ENCODE measurements at regions not wholly inside any gene's neighbourhood (a gene's known extent, or its start where the extent isn't known, plus 50 kb on each side); places are given as distances from the start of the nearest gene placed in this dataset.

DNA sequence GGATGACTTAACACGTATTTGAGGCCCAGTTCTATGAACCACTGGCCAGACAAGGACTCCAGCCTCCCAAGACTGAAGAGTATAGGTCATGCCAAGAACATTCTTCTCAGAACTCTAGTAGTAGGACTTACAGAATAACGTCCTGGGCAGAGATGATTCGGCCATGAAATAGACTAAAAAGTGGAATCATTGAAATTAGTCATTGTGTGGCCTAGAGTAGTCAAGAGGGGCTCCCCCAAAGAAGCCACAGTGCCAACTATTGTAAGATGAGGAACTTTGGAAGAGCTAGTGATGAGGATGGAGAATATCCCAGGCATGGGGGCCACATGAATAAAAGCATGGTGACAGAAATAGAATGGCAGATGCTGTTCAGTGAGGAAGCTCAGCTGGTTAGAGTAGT lies 101.1 kb downstream of the TRIB2 start:
- in situ Hi-C loops (cut with HindIII; ENCODE audit: low pct_unique_long_range_greater_than_20kb, low sequenced_read_pairs), result no loop called here
- no peak for DNase-seq (ENCODE audit: low read depth in 1 of 2, low spot score in 1 of 2)
- TF ChIP-seq JUND (IDR thresholded peaks at IDR 0.05; ENCODE audit: low read depth), result no peak

DNA sequence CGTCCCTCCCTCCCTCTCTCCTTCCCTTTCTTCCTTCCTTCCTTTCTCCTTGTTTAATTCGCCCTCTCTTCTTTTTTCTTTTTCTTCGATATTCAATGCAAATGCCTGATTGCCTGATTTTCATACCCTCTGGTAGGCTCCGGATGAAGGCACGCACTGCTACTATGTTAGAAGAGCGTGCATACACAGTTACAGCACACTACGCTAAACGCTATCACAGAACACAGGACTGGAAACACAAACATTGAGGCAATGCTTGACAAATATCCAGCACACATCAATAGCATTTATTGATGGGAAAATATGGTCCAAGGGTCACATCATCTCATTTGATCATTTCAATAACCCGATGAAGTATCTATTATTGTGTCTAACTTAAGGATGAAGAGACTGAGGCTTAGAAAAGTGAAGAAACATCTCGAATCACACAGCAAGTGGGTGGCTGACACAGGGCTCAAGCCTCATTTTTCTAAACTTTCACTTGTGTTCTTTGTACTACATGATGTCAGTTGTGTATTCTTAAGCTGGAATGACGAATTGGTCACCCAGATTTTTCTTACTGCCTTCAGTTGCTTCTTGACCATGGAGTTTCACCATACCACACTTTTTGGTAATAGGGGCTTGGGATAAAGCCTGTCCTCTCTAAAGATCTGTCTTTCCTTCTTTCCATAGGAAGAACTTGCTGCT lies 101.8 kb downstream of the TRIB2 start:
- no peak for DNase-seq (ENCODE audit: low read depth in 1 of 2, low spot score in 1 of 2)
- TF ChIP-seq JUND (IDR thresholded peaks at IDR 0.05; ENCODE audit: low read depth), result no peak
- in situ Hi-C loops (cut with HindIII; ENCODE audit: low pct_unique_long_range_greater_than_20kb, low sequenced_read_pairs), result no loop called here

GRCh38 chr2:12819103-12819475 lies 102.4 kb downstream of the TRIB2 start:
- TF ChIP-seq JUND (IDR thresholded peaks at IDR 0.05; ENCODE audit: low read depth), result no peak
- in situ Hi-C loops (cut with HindIII; ENCODE audit: low pct_unique_long_range_greater_than_20kb, low sequenced_read_pairs), result no loop called here
- DNase-seq (ENCODE audit: low read depth in 1 of 2, low spot score in 1 of 2), result no peak

GRCh38 chr2:12819721-12820120 lies 103.0 kb downstream of the TRIB2 start:
- DNase-seq (ENCODE audit: low read depth in 1 of 2, low spot score in 1 of 2), result no peak
- TF ChIP-seq JUND (IDR thresholded peaks at IDR 0.05; ENCODE audit: low read depth), result no peak
- in situ Hi-C loops (cut with HindIII; ENCODE audit: low pct_unique_long_range_greater_than_20kb, low sequenced_read_pairs), result no loop called here

DNA sequence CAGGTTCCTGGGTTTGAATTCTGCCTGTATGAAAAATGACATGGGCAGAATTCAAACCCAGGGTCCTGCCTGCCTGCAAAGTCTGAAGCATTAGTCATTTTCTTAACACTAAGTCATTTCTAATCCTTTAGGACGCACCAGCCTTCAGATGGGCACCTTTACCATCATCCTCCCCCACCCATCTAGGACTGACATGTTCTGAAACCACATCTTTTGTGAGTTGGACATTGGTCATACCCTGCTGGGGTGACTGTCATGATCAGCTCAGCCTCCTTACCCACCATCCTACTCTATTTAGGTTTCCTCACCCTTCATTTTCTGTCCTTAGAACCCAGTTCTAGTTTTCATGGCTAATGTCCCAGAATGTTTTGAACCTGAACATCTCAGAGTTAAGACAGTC lies 104.9 kb downstream of the TRIB2 start:
- in situ Hi-C loops (cut with HindIII; ENCODE audit: low pct_unique_long_range_greater_than_20kb, low sequenced_read_pairs), result no loop called here
- no peak for TF ChIP-seq JUND (IDR thresholded peaks at IDR 0.05; ENCODE audit: low read depth)
- DNase-seq (ENCODE audit: low read depth in 1 of 2, low spot score in 1 of 2), result no peak

GRCh38 chr2:12824351-12824777 lies 107.6 kb downstream of the TRIB2 start:
- no peak for TF ChIP-seq JUND (IDR thresholded peaks at IDR 0.05; ENCODE audit: low read depth)
- no peak for DNase-seq (ENCODE audit: low read depth in 1 of 2, low spot score in 1 of 2)
- in situ Hi-C loops (cut with HindIII; ENCODE audit: low pct_unique_long_range_greater_than_20kb, low sequenced_read_pairs), result no loop called here

GRCh38 chr2:12824778-12825379 lies 108.1 kb downstream of the TRIB2 start:
- TF ChIP-seq JUND (IDR thresholded peaks at IDR 0.05; ENCODE audit: low read depth), result no peak
- no peak for DNase-seq (ENCODE audit: low read depth in 1 of 2, low spot score in 1 of 2)
- in situ Hi-C loops (cut with HindIII; ENCODE audit: low pct_unique_long_range_greater_than_20kb, low sequenced_read_pairs), result no loop called here

GRCh38 chr2:12826781-12827180 lies 110.0 kb downstream of the TRIB2 start:
- in situ Hi-C loops (cut with HindIII; ENCODE audit: low pct_unique_long_range_greater_than_20kb, low sequenced_read_pairs), result no loop called here
- no peak for DNase-seq (ENCODE audit: low read depth in 1 of 2, low spot score in 1 of 2)
- TF ChIP-seq JUND (IDR thresholded peaks at IDR 0.05; ENCODE audit: low read depth), result no peak

DNA sequence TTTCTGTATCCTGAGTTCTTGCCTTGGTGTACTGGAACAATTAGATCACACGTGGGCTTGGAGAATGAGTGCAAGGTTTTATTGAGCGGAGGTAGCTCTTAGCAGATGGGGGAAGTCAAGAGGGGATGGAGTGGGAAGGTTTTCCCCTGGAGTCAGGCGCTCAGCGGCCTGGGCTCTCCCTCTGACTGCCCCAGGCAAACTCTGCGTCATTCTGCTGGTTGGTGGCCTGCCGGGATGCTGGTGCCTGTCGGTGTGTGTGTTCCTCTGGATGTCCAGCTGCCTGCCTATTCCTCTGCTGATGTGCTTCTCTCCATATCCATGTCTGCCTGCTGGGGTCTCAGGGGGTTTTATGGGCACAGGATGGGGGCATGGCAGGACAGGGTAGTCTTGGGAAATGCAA lies 111.0 kb downstream of the TRIB2 start:
- DNase-seq (ENCODE audit: low read depth in 1 of 2, low spot score in 1 of 2), result no peak
- in situ Hi-C loops (cut with HindIII; ENCODE audit: low pct_unique_long_range_greater_than_20kb, low sequenced_read_pairs), result no loop called here
- TF ChIP-seq JUND (IDR thresholded peaks at IDR 0.05; ENCODE audit: low read depth), result no peak

GRCh38 chr2:12828980-12829379 lies 112.2 kb downstream of the TRIB2 start:
- in situ Hi-C loops (cut with HindIII; ENCODE audit: low pct_unique_long_range_greater_than_20kb, low sequenced_read_pairs), result no loop called here
- TF ChIP-seq JUND (IDR thresholded peaks at IDR 0.05; ENCODE audit: low read depth), result no peak
- DNase-seq (ENCODE audit: low read depth in 1 of 2, low spot score in 1 of 2), result no peak

GRCh38 chr2:12831016-12831415 lies 114.3 kb downstream of the TRIB2 start:
- in situ Hi-C loops (cut with HindIII; ENCODE audit: low pct_unique_long_range_greater_than_20kb, low sequenced_read_pairs), result no loop called here
- no peak for TF ChIP-seq JUND (IDR thresholded peaks at IDR 0.05; ENCODE audit: low read depth)
- no peak for DNase-seq (ENCODE audit: low read depth in 1 of 2, low spot score in 1 of 2)

- in situ Hi-C loops (cut with HindIII; ENCODE audit: low pct_unique_long_range_greater_than_20kb, low sequenced_read_pairs), result no loop called here
- TF ChIP-seq JUND (IDR thresholded peaks at IDR 0.05; ENCODE audit: low read depth), result no peak
- DNase-seq (ENCODE audit: low read depth in 1 of 2, low spot score in 1 of 2), result no peak
Observed at GRCh38 chr2:12834239-12834638, 117.5 kb downstream of the TRIB2 start.

DNA sequence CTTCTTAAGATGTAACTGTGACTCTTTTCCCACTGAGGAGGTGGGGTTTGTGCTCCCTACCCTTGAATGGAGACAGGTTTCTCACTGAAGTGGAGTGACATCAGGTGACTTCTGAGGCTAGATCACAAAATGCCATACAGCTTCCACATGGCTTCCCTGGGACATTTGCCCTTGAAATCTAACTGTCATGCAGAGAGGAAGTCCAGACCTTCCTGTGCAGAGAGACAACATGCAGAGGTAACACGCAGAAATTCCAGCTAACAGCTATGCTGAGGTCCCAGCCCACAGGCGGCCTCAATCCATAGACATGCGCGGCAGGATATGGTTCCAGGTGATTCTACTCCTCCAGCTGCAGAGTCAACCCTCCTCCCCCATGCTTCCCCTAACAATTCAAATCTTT lies 119.0 kb downstream of the TRIB2 start:
- in situ Hi-C loops (cut with HindIII; ENCODE audit: low pct_unique_long_range_greater_than_20kb, low sequenced_read_pairs), result no loop called here
- TF ChIP-seq JUND (IDR thresholded peaks at IDR 0.05; ENCODE audit: low read depth), result no peak
- DNase-seq (ENCODE audit: low read depth in 1 of 2, low spot score in 1 of 2), result no peak

GRCh38 chr2:12839339-12839738 lies 122.6 kb downstream of the TRIB2 start:
- TF ChIP-seq JUND (IDR thresholded peaks at IDR 0.05; ENCODE audit: low read depth), result no peak
- in situ Hi-C loops (cut with HindIII; ENCODE audit: low pct_unique_long_range_greater_than_20kb, low sequenced_read_pairs), result no loop called here
- DNase-seq (ENCODE audit: low read depth in 1 of 2, low spot score in 1 of 2), result no peak
